ENCODE measurements at regions not wholly inside any gene's neighbourhood (a gene's known extent, or its start where the extent isn't known, plus 50 kb on each side); places are given as distances from the start of the nearest gene placed in this dataset.
A peak's percentile ranks its signal among the peaks of the same experiment; 100 is the strongest.

- H2AFZ ChIP-seq (ENCODE audit: low read length): no peak overlapping the region
- H3K4me2 ChIP-seq (ENCODE audit: low read length): no peak overlapping the region
- H3F3A ChIP-seq (ENCODE audit: low read length, unreplicated experiment): no peaks in the 10 kb centered on the region
- DNase-seq: no peak
- no peak for TF ChIP-seq EZH2 (IDR thresholded peaks at IDR 0.05; ENCODE audit: low read length, unreplicated experiment)
- no peak for TF ChIP-seq CTCF (conservative IDR thresholded peaks at IDR 0.05; ENCODE audit: low read depth, low read length)
- no peak for TF ChIP-seq EZH2phosphoT487 (IDR thresholded peaks at IDR 0.05; ENCODE audit: borderline replicate concordance, low read length)
- no peaks in the 10 kb centered on the region for H3K9me2 ChIP-seq (replicated peaks; ENCODE audit: low read length)
- H3K9ac ChIP-seq (ENCODE audit: low read length): no peak overlapping the region
- no peaks in the 10 kb centered on the region for H3K9me3 ChIP-seq (ENCODE audit: low read length)
- no peaks in the 10 kb centered on the region for H4K20me1 ChIP-seq (ENCODE audit: low read length)
- no peak overlapping the region for H3K4me3 ChIP-seq (ENCODE audit: low read length)
- H3K27me3 ChIP-seq (ENCODE audit: low read length): no peaks in the 10 kb centered on the region
- H3K4me1 ChIP-seq (ENCODE audit: insufficient read depth, low read length): peaks cover 19% of the 10 kb centered on the region
- H3K79me2 ChIP-seq (ENCODE audit: low read length): no peaks in the 10 kb centered on the region
- ChIA-PET CTCF (no interaction called here), POLR2A (ENCODE audit: unreplicated experiment) (interaction anchor here (0.5 to 0.7 kb wide), 2 partner anchors 157 to 827 kb away, joined by 3 to 4 read pairs; no protein-coding TSS in a partner anchor)
- intact Hi-C loops (cut with micrococcal nuclease): no loop called here
- no TSS peak for BruUV-seq (replicated peaks)
- no peak overlapping the region for H3K27ac ChIP-seq (ENCODE audit: low read length)
- no peaks in the 10 kb centered on the region for H3K36me3 ChIP-seq (ENCODE audit: low read depth, low read length)
- ATAC-seq: no peak
Measured at GRCh38 chr12:28794211-28794610, 354.9 kb upstream of the FAR2 start.

- no peaks in the 10 kb centered on the region for H4K20me1 ChIP-seq (ENCODE audit: low read length)
- H3K27me3 ChIP-seq (ENCODE audit: low read length): no peaks in the 10 kb centered on the region
- H3K9ac ChIP-seq (ENCODE audit: low read length): no peak overlapping the region
- no peaks in the 10 kb centered on the region for H3K36me3 ChIP-seq (ENCODE audit: low read depth, low read length)
- no peak overlapping the region for H3K4me3 ChIP-seq (ENCODE audit: low read length)
- H2AFZ ChIP-seq (ENCODE audit: low read length): no peak overlapping the region
- H3K4me1 ChIP-seq (ENCODE audit: insufficient read depth, low read length): peaks cover 25% of the 10 kb centered on the region
- no peak for DNase-seq
- H3K9me2 ChIP-seq (replicated peaks; ENCODE audit: low read length): no peaks in the 10 kb centered on the region
- no peak for ATAC-seq
- H3F3A ChIP-seq (ENCODE audit: low read length, unreplicated experiment): no peaks in the 10 kb centered on the region
- intact Hi-C loops (cut with micrococcal nuclease): no loop called here
- no peak overlapping the region for H3K4me2 ChIP-seq (ENCODE audit: low read length)
- peak overlapping the region; percentile 7; the same call in 1 of the 2 replicates for H3K27ac ChIP-seq (ENCODE audit: low read length)
- ChIA-PET POLR2A (ENCODE audit: unreplicated experiment) (no interaction called here), CTCF (no interaction called here)
- no peaks in the 10 kb centered on the region for H3K9me3 ChIP-seq (ENCODE audit: low read length)
- TF ChIP-seq EZH2 (IDR thresholded peaks at IDR 0.05; ENCODE audit: low read length, unreplicated experiment) (no peak), EZH2phosphoT487 (IDR thresholded peaks at IDR 0.05; ENCODE audit: borderline replicate concordance, low read length) (no peak), CTCF (conservative IDR thresholded peaks at IDR 0.05; ENCODE audit: low read depth, low read length) (no peak)
- H3K79me2 ChIP-seq (ENCODE audit: low read length): no peaks in the 10 kb centered on the region
- no TSS peak for BruUV-seq (replicated peaks)
Measured at GRCh38 chr12:28794786-28795185, 354.3 kb upstream of the FAR2 start.

GRCh38 chr12:28795311-28795710, 353.8 kb upstream of the FAR2 start:
- Histone ChIP-seq H3K27ac (ENCODE audit: low read length) (peak overlapping the region; percentile 7), H3K9me3 (ENCODE audit: low read length) (no peaks in the 10 kb centered on the region), H3K4me3 (ENCODE audit: low read length) (no peak overlapping the region), H3K79me2 (ENCODE audit: low read length) (no peaks in the 10 kb centered on the region), H3F3A (ENCODE audit: low read length, unreplicated experiment) (no peaks in the 10 kb centered on the region), H4K20me1 (ENCODE audit: low read length) (no peaks in the 10 kb centered on the region), H3K9ac (ENCODE audit: low read length) (no peak overlapping the region; the same call in 1 of the 2 replicates), H3K9me2 (replicated peaks; ENCODE audit: low read length) (no peaks in the 10 kb centered on the region), H3K36me3 (ENCODE audit: low read depth, low read length) (no peaks in the 10 kb centered on the region), H3K4me1 (ENCODE audit: insufficient read depth, low read length) (peaks cover 26% of the 10 kb centered on the region), H3K27me3 (ENCODE audit: low read length) (no peaks in the 10 kb centered on the region), H2AFZ (ENCODE audit: low read length) (peak overlapping the region; percentile 7), H3K4me2 (ENCODE audit: low read length) (no peak overlapping the region)
- ATAC-seq (peak; percentile 60), DNase-seq (peak; percentile 81)
- TF ChIP-seq CTCF (conservative IDR thresholded peaks at IDR 0.05; ENCODE audit: low read depth, low read length) (no peak), EZH2phosphoT487 (IDR thresholded peaks at IDR 0.05; ENCODE audit: borderline replicate concordance, low read length) (no peak), EZH2 (IDR thresholded peaks at IDR 0.05; ENCODE audit: low read length, unreplicated experiment) (no peak)
- CTCF ChIA-PET: no interaction called here
- intact Hi-C loops (cut with micrococcal nuclease): no loop called here
- BruUV-seq (replicated peaks): no TSS peak
- POLR2A ChIA-PET (ENCODE audit: unreplicated experiment): no interaction called here

Measured in PC-3 (cell line).